HG03520 (cell line): ENCODE measurements at regions not wholly inside any gene's neighbourhood (a gene's known extent, or its start where the extent isn't known, plus 50 kb on each side); places are given as distances from the start of the nearest gene placed in this dataset.

Experiments
- ATAC-seq: cut with Tn5 transposase; IDR thresholded peaks from one replicate; pipeline ENCODE4 v1.9.1; 2021; ENCODE audit warnings: mild to moderate bottlenecking, moderate library complexity; ENCODE audit not compliant: unreplicated experiment

DNA sequence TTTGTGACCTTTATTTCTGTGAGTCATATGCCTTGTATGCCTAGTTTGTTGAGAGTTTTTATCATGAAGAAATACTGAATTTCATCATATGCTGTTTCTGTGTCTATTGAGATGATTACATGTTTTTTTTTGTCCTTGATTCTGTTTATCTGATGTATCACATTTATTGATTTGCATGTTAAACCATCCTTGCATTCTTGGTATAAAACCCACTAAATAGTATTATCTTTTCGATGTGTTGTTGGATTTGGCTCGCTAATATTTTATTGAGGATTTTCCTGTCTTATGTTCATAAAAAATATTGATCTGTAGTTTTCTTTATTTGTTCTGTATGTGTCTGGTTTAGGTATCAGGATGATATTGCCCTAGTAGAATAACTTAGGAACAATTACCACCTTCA lies 164.7 kb upstream of the CHRM3 start:
- ATAC-seq = no peak

DNA sequence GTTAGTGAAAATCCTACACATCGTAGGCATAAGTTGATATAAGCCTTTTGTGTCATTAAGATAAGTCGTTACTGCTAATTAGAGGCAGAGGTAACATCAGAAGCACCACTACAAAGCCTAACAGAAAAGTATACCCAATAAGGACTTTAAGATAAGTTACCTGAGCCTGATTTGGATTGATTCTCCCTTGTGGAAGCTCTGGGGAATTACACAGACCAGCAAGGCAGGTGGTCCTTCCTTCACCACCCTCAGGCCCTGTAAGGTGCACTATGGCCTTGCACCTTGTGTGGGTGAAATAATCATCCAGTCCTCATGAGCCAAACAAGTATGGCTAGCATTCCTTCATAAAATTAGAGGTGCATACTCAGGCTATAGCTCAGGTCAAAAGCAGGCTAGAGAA lies 166.7 kb upstream of the CHRM3 start:
- no peak for ATAC-seq

DNA sequence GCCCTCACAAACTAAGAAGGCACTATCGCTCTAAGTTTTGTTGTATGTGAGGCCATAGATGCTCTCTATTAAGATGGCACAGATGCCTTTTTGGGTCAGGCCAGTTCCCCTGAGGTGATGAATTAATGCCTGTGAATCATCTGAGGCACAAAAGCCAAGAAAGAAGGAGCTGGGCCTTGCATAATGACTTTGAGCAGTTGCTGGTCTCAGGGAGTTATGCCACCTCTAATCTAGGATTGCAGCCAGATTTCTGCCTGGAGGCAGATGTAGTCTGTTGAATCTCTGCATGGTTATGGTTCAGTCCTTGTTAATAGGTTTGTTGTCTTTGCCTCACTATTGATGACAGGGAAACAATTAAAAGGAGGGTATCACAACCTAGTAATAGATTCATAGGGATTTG lies 168.1 kb upstream of the CHRM3 start:
- no peak for ATAC-seq

DNA sequence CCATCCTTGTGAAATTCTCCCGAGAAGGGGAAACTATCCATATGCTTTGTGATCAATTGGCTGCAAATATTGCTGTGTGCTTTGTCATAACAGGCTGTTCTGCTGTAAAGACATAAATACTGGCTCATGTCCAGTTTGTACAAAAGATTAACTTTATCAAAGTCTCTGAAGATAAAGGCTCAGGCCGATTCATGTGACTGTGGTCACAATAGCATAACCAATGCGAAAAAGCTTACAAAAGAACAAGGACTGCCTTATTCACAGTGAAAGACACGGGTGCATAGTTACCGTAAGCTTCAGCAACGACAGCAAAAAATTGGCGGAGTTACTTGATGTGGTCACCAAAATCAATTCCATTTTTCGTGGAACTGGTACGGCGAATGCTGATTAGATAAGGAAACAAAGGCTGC lies 173.6 kb upstream of the CHRM3 start:
- no peak for ATAC-seq

DNA sequence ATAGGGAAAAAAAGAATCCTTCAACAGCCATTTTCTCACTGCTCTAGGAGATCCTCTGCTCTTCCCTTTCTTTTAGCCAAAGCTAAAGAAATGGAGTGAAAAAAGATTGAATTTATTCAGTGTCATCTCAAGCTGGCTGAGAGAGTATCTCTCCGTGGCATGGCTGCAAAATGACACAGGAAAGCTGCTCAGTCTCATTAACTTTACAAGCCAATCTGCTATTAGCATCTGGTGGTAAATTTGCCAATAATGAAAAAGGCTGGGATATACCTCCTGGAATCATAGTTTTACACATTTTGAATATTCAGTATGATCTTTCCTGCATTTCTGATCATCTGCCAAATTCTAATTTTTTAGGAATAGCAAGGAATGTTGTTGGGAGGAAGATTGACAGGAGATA lies 176.8 kb upstream of the CHRM3 start:
- ATAC-seq = no peak

DNA sequence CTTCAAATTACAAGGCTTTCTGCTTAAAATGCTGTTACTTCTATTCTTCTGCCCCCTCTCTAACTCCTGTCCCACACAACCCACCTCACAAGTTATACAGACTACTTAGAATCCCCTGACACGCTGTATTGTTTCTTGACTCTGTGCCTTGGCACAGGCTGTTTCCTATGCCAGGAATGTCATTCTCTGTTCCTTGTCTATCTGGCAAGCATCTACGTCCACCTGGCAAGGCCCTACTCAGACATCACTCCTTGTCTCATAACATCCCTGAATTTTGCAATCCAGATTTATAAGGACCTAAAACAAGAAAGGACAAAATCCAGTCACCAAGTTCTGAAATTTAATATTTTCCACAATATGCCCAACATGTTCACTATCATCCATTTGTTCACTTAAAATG lies 182.0 kb upstream of the CHRM3 start:
- no peak for ATAC-seq

DNA sequence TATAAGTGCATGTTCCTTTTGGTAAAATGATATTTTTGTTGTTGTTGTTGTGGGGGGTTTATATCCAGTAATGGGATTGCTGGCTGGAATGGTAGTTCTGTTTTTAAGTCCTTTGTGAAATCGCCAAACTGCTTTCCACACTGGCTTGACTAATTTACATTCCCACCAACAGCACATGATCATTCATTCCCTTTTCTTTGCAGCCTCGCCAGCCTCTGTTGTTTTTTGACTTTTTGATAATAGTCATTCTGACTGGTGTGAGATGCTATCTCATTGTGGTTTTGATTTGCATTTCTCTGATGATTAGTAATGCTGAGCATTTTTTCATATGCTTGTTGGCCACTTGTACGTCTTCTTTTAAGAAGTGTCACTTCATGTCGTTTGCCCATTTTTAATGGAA lies 188.5 kb upstream of the CHRM3 start:
- ATAC-seq = no peak

DNA sequence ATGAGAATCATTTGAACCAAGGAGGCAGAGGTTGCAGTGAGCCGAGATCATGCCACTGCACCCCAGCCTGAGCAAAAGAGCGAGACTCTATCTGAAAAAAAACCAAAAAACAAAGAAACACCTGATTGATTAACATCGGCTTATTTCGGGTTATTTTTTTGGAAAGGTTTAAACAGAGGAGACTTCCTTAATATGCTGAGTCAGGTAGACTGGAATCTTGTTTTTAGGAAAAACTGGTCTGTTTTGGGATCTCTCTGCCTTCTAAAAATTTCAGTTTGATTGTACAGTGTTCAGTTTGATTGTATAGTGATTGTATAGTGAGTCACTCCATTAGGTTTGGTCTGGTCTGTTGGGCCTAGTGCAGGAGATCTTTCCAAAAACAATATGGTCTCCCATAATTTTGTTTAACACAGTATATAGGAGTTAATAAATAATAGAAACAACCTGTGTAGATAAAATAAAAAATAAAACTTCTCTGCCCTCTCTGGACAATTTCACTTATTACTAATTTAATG lies 196.3 kb upstream of the CHRM3 start:
- ATAC-seq = no peak

DNA sequence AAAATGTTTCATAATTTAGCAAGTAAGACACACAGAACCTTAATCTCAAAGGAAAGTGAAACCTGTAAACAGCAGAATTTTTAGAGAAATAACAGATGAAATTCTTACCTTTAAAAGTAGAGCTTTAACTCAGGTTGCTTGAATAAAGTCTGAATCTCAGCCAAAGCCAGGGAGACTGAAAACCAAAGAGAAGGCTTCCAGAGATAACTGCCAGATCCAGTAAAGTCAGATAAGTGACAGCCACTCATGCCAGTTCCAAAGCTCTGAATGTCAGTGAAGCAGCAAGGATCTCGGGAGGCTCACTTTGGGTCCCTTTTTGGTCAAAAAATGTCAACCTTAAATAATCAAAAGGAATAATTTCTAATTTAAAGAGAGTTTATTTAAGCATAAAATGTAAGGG lies 199.9 kb upstream of the CHRM3 start:
- no peak for ATAC-seq

DNA sequence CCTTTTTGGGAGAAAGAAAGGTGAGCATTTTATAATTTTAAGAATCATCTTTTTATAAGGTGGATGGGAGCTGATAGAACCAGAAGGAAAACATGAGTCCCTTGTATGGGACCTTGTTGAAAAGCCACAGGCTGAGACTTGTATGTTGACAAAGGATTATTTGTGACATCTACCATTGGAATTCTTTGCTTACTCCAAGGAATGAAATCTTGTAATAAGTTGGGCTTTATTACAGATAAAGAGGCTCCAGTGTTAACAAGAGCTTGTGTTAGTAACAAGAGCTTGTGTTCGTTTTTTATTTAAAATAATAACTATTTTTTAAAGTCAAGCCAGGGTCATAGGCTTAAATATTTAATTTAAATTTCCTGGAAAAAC lies 201.1 kb upstream of the CHRM3 start:
- no peak for ATAC-seq

DNA sequence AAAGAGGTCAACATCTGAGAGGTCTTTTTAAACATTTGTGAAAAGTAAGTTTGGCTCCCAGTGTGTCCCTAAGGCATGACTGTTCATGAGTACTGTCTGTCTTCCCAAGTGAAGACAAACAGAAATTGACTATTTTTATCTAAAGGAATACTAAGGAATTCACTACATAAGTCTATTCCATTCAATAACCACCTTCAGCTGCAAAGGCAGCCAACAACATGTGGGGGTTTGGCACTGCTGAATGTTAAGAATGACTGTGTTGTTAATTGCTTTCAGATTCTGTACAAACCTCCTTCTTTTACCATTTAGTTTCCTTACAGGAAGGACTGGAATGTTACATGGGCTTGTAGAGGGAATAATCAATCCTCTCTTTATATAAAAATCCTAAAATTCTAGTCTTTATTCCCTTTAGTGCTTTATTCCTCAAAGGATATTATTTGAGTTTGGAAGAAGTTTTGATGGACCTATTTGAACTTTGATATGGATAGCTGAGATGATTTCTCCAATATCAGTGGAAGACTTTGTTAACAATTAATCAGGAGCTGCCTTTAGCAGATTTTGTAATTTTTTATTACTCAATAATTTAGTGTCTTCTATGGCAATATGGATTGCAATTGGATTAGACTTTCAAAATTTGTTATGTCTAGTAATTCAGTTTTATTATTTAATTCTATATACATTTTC lies 201.7 kb upstream of the CHRM3 start:
- ATAC-seq = no peak

DNA sequence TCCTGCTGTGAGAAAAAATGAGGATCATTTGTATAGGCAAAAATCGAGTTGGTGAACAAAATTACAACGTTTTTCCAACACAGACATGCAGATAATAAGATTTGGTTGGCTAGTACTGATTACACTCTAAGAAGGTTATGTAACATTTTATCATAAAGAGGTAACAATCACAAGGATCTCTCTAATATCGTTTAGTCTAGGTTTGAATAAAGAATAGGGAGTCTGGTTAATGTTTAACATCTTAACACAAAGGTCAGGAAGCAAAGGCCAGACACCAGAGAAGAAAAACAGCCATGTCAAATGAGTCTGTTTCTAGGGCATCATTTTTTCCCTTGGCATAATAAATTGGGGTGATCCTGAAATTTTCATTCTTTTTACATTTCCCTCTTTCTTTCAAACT lies 207.4 kb upstream of the CHRM3 start:
- ATAC-seq = no peak

DNA sequence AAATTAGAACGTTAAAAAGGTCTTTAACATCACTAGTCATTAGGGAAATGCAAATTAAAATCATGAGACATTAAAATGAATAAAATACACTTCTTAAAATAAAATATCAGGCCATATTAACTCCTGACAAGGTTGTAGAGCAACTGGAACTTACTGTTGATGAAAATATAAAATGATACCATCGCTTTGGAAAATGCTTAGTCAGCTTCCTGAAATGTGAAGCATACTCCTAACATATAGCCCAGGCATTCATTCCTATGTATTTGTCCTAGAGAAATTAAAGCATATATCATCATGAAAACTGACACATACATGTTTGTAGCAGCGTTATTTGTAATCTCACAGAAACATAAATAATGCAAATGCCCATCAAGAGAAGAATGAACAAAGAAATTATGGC lies 211.5 kb upstream of the CHRM3 start:
- ATAC-seq = no peak

DNA sequence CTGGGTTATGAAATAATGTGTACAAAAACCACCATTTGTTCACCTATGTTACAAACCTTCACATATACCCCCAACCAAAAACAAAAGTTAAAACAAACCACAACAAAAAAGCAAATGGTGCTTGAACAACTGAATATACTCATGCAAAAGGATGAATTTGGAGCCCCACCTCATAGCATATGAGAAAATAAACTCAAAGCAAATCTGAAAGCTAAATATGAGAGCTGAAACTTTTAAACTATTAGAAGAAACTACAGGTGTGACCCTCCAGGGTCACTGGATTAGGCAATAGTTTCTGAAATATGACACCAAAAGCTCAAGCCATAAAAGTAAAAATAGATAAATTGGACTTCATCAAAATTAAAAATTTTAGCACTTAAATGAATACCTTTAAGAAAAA lies 215.5 kb upstream of the CHRM3 start:
- ATAC-seq = no peak

DNA sequence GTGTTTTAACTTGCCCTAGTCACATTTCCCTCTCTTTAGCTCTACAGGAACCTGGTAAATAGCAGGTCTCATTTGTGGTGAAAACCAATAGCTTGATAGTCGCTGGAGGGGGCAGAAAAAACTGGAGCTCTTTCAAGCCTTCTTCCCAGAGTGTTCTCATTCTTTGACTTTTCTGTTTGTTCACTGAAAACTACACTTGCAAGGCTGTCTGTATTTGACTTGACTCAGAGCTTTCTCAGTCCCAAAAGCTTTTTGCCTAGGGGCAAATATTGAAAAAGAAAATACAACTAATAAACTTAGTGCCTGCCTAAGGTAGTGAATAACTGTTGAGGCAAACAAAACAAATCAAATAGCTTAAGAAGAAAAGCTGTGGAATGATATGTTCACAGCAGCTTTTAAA lies 217.1 kb upstream of the CHRM3 start:
- ATAC-seq = no peak

DNA sequence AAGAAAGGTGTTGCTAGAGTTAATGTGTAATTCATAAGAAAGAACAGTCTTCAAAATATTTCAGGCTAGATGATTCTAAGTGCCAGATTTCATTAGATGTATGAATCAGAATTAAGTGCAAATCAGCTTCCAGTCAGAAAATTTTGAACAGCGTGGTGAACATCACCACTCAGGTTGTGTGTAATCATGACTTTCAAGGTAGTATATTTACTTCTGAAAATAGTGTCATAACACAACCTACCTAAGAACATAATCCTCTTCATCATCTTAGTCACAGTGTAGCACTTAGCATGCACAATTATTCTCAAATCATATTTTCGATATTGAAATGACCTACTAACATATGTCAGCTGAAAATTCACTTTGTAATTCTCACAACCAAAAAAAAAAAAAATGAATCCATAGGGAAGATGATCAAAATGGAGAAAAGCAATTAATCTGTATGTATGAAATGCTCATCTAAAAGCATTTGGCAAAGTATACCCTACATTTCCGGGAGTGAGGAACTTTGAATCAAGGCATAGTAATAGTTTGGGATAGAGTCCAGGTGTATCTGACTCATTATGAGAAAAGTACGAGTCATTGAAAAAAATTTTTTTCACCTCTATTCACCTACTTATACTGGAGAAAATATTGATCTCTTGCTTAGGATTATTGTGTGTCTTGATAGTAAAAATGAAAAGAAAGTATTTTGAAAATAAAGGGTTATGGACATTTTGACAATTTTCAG lies 221.8 kb upstream of the CHRM3 start:
- ATAC-seq = no peak

DNA sequence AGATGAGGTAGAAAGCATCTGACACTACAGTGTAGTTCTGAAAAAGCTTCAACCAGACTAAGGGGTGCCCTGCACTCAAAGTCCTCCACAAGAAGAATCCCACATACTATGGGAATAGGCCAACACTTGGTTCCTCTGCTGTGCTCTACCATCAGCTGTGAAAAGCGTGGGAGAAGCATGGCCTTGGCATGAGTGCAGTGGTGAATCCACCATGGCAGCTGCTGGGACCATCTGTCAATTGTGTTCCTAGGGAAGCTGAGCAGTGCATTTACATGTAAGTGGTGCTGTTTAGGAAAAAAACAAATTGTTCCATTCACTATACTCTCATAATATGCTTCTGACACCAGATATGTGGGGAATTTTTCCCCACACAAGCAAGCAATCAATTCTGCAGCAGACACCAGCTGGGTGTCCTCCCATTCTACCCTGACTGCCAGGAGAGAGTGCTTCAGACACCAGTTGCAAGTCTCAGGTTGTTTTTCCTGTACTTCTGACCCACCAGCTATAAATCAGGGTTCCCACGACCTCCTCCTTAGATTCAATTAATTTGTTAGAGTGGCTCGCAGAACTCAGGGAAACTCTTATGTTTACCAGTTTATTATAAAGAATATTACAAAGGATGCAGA lies 230.8 kb upstream of the CHRM3 start:
- ATAC-seq = no peak

DNA sequence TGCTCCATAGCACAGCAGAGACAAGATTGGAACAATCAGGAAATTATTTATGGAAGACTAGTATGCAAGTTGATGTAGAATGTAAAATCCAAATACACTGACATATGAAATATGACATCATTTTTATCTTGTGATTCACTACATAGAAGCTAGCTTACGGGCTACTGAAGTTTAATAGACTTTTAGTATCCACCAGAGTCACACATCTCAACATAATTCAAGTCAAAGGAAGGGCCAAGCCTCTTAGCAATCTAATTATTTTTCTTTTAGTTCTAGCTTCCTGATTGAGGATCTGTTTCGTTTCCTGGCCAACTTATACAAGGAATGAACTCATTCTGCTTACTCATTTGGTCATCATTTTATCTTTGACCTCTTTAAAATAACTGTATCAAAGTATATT lies 234.4 kb upstream of the CHRM3 start:
- ATAC-seq = no peak

DNA sequence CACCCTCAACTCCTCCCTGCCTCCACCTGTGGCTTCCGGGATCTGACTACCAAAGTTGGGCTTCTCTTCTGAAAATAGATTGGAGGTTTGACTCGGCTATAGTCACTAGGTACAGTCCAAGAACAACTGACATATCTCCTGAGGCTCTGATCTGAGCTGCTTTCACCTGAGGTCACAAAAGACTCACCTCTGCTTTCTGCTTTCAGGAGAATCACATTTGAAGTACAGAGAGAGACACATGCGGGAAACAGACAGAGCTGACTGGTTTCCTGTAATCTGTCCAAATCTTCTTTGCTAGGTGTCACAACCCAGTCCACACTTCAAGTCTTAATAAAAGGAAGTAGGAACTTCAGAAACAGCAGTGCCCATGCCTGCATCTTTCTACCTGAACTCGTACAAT lies 245.4 kb upstream of the CHRM3 start:
- ATAC-seq = no peak

DNA sequence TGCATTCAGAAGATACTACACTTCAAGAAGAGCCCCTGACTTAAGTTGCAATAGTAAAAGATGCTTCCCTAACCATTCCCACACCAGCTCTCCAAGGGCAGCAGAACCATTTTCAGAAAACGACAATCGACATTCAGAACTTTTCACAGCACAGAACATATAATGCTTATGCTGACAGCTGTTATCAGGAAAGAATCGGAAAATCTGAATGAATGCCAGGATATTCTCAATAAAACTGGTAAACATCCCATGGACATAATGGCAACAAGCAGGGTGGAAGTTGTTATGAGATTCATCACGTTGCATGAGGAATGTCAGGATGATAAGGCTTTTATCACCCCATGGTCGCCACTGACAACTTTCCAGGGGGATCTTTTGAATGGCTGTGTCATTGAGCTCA lies 246.6 kb upstream of the CHRM3 start:
- no peak for ATAC-seq

DNA sequence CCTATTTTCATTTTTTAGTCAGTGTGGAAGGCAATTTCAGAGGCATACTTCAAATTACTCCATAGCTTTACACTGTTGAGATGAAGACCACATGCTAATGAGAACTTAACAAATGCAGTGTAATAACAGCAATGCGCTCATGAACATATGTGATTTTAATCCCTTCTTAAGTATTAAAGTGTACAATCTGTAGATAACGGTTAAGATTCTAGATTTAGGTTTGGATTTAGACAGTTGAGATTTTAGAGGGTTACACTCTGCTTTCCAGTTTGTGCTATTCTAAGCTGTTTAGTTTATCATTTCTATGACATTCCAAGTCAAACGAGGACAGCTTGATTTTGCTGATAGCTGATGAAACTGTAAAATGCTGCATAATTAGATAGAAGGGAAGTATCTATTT lies 257.8 kb upstream of the CHRM3 start:
- no peak for ATAC-seq

DNA sequence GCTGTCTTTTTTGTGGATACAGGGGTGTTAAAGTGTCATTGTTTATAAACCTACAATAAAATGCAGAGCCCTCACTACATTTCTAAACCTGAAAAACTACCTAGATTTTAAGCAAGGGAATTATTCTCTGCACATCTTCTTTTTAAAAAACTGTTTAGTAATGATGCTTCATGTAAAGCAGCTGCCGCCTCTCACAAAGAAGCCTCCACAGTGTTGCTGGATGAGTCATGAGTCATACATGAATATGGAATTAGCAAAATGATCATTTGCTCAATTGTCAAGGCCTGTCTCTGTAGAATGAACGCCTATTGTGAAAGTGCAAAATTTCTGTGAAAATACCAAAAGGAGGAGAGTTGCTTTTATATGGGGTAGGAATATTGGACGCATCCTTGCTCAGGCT lies 259.5 kb upstream of the CHRM3 start:
- no peak for ATAC-seq
